ENCODE measurements at regions not wholly inside any gene's neighbourhood (a gene's known extent, or its start where the extent isn't known, plus 50 kb on each side); places are given as distances from the start of the nearest gene placed in this dataset.

DNA sequence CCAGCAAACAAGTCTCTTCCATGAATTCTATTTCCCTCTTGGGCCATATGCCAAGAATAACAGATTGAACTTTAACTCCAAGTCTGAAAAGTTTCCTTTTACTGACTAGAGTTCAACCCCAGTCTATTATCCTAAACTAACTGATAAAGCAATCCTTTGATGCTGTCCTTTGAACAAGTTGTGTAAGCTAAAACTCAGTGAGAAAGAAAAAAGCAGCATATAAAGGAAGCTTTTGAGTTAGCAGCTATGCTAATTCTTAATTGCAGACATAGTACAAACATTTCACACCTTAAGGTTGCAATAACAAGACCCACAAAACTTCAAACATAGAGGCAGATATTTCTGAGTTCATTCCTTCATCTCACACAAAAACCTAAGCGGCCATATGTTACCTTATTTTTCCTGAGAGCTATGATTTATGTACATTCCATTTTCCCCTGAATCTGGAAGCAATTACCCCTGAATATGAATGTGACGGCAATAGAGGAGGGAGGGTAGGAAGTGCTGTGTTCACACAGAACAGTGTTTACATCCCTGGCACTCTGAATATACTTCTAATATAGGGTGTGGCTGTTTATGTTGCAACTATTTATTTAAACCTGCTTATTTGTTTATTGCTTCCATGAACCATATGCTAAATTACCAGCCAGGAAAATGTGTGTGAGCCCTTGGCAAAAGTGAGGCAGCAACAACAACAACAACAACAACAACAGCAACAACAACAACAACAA, 180.6 kb downstream of the IRS1 start:
- DNase-seq = no peak

DNA sequence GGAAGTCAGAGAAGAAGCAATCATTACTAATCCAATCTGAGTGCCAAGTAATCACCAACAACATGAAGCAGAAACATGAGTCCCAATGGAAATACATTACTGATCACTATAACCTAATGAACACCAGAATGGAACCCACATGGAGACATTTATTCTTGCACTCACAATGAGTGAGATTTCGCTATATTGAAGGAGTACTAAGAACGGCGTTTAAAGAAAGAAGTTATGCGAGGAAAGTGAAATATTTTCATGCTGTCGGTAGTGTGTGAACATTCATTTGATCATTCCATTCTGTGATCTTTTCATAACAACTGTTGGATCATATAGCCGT, 181.1 kb downstream of the IRS1 start:
- DNase-seq = no peak

DNA sequence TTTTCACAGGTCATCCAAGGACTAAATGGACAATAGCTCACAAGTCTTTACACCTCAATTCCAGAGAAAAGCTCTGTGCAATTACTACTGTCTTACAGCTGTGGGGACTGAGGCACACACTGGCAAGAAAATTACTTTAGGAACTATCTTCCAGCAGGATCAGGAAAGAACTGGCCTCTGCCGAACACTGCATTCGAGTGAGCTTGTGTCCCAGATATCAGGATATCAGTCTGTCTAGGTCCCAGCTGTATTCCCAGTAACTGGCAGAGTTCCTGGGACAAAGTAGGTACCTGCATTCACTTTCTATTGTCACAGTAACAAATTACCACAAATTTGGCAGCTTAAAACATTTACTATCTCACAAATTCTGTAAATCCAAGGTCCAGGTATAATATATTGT, 183.7 kb downstream of the IRS1 start:
- DNase-seq = no peak

DNA sequence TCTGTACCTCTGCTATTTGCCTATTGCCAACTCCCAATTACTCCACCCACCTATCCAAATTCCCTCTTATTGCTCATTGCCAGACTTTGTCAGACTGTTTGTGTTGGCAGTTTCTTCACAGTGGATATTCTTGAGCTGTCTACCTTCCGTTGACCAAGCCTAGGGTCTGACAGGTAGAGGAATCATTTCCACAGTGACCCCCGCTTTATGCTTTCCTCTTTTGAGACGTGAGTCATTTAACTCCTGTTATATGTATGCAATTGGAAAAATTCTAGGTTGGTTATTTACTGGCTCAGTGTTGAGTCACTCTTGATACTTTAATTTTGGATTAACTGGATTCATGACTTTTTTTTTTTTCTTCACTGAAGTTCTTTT, 187.7 kb downstream of the IRS1 start:
- DNase-seq = no peak

DNA sequence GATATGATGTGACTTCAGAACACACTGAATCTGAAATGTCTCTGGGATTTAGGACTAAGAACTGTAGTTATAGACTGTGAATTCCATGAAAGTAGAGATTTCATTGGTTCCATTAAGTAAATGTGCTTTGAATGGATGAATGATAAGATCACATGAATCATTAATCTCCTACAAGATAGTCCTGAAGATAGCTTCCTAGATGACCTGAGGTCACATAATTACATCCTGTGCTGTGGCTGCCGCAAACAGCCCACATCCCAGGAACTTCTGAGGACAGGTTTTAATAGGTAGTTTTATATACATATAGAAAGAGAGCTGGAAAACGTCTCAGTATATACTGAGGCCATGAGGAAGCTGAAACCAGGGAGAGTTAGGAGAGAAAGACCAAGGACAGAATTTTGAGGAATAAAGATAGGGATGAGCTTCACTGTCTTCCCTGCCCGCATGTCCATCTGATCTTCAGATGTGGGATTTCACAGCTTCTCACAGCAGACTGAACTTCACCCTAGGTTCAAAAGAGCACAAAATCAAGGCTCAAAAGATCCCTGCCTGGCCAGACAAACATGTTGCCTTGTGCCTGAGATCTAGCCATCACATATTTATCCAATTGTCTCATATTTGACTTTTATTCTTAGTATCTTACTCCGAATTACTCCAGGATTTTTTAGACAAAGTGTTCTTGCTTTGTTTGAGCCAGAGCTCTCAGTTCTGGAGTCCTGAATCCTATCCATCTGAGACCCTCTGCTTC, 188.2 kb downstream of the IRS1 start:
- DNase-seq = no peak

DNA sequence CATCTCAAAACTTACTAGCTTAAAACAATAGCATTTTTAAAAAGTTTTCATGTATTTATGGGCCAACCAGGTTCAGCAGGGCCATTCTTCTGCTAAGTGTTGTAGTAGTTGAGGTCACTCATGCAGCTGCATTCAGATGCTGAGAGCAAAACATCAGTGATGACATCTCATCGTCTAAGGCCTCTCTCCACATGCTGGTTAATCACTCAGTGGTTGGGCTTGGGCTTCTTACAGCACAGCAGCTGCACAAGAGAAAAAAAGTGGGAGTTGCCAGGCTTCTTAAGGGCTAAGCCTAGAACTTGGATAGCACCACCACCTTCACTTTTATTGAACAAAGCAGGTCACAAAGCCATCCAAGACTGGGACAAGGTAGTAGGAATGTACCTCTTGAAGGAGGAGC, 190.3 kb downstream of the IRS1 start:
- no peak for DNase-seq

DNA sequence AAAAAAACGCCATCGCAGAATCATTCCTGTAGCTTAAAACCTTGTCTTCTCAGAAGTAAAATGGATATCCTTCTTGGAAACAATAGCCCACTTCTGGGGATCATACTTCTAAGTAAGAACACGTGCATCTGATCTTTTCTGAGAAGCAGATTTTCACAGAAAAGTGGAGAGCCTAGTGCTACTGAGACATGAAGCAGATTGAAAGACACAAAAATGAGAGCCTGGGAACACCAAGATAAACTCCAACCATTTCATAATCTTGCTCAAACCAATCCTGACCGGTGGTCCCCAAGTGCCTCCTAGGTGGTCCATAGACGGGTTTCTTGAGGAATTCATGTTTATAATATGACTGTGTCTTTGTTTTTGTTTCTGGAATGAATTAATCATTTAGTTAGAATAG, 191.2 kb downstream of the IRS1 start:
- DNase-seq = no peak

DNA sequence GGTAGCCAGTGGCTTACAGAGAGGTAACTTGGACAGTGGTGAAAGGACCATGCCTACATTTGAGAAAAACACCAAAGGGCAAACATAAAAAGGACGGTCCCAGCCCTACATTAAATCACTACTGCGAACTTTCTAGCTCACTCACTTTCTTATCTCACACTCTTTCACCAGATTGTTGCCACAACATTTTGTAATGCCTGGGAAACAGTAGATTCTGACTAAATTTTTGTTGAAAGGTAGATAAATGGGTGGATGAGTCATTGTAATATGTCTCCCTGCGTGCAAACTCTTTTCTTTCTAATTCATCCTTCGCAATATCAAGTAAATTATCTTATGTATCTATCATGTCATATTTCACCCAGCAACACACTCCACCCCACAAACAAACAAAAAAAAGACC, 192.2 kb downstream of the IRS1 start:
- DNase-seq = no peak

DNA sequence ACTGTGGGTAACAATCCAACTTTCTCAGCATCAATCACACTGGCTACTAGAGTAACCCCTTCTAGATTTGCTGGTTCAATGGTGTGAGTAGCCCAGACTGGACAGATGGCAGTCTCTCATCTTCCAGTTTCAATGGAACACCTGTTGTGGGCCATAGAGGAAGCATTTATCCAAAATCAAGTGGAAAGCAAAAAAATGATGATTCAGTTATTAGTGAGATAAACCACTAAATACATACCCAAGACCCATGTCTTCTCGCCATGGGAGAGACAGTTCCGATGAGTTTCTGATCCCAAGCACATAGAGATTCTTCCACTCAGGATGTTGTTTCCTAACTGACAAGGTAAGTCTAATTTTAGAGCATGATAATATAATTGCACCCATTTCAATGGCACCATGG, 194.0 kb downstream of the IRS1 start:
- no peak for DNase-seq

DNA sequence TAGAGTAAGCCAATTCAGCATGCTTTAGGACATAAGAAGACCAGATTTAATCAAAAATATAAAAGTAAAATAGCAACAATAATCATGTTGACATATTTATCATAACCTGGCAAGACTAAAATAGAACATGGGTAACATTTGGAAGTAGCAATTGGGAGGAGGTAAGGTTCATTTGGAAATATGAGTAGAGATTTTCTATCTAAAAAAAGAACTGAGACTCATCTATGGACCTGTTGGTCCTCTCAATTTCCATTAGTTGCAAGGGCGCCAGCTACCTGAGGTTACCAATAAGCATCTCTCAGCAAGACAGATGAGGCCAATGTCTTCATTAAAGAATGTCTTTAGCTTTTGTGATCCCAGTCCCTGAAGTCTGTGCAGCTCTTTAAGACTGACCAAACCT, 196.0 kb downstream of the IRS1 start:
- DNase-seq = no peak

DNA sequence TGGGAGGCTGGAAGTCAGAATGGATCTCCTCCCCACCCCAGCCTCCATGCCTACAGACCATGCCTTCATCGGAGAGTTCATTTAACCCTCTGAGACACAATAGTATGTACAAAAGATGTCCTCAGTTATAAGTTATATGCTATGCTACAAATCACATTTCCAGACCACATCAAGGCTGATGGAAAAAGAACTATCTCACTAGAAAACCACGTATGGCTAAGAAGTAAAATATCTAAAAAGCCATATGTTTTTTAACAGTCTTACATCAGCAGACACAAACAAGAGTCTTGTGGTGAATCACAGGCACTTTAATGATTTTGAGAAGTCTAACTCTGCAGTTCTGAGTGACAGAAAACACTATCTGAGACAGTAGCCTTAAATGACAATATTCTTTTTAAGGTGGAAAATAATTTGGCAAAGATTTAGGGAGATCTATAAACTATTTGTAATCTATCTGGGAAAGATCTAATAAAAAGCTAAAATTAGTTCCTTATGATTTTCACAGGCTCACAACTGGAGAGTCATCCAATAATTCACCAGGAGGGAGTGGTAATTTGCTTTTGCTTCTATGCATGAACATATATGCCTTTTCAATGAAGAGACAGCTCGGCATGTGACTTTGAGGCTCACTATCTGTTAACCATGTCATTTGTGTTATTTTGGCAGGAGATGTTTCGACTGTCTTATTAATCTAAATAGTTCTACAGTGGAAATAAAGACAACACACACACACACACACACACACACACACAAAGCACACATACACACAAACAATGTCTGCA, 197.5 kb downstream of the IRS1 start:
- no peak for DNase-seq

DNA sequence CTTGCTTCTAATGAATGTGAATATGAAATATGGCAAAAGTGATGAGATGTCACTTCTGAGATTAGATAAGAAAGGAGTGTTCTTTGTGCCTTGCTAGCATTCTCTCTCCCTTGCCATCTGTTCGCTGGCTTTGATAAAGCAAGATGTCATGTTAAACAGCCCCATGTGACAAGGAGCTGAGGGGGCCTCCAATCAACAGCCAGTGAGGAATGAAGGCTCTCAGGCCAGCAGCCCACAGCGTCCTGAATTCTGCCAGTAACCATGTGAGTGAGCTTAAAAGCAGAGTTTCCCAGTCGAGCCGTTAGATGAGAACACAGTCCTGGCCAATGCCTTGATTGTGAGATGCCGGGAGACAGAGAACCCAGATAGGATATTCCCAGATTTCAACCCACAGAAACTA, 198.8 kb downstream of the IRS1 start:
- DNase-seq = no peak

DNA sequence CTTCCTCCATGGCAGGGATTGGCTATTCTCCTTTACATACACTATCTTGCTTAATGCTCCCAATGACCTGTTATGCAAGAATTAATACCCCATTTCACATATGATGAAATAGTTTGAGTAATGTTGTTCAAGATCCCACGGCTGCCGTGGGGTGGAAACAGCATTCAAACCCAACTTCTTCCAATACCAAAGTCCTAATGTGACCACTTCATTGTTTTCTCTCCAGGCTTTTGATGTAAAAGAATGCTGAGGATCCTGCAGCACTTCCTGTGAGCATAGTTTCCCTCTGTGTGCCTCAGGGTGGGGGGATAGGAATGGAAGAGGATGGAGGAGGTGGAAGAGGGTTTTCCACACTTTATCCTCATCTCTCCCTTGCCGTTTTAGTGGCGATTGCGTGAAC, 199.4 kb downstream of the IRS1 start:
- DNase-seq = no peak

DNA sequence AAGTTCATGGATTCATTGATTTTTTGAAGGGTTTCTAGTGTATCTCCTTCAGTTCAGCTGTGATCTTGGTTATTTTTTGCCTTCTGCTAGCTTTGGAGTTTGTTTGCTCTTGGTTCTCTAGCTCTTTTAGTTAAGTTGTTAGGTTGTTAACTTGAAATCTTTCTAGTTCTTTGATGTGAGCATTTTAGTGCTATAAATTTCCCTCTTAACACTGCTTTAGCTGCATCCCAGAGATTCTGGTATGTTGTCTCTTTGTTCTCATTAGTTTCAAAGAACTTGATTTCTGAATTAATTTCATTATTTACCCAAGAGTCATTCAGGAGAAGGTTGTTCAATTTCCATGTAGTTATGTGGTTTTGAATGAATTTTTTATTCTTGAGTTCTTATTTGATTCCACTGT, 210.6 kb downstream of the IRS1 start:
- DNase-seq = no peak

DNA sequence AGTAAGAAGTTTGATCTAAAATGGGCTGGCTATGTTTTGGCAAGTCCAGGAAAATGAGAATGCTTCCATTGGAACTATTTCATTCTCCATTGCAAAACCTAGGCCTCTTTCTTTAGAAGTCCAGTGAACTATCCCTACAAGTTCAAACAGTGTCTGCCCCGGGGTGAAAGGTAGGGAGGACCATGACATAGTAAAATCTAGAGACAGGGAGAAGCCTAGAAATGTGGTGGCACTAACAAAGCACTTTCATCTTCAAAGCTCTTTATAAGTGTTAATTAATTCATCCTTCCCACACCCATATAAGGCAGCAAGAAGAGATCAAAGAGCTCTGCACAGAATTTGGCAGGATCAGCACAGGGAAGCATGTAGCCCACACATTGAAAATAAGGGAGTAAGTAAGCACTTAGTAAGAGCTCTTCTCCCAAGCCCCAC, 214.5 kb downstream of the IRS1 start:
- DNase-seq = no peak

DNA sequence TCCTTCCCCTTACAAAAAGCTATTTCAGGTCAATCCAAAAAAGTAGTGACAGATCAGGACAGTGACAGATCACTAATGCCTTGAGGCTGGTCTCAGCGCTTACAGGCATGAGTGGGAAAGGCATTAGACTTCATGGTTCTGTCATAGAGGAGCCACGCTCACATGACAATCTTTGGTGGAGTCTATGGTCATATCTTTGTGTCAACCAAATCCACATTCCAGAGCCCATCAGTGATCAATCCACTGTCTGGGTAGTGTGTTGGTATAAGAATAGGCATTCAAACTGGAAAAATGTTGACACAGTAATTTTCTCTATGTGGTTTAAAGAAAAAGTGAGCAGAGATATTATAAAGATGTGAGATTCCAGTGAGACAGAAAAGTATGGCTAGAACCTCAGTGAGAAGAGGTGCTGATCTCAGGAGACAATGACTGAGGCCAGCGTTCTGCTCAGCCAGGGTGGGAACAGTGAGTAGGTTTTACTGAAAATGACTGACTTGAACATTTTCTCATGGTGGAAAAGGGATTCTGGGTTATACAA, 215.0 kb downstream of the IRS1 start:
- no peak for DNase-seq

DNA sequence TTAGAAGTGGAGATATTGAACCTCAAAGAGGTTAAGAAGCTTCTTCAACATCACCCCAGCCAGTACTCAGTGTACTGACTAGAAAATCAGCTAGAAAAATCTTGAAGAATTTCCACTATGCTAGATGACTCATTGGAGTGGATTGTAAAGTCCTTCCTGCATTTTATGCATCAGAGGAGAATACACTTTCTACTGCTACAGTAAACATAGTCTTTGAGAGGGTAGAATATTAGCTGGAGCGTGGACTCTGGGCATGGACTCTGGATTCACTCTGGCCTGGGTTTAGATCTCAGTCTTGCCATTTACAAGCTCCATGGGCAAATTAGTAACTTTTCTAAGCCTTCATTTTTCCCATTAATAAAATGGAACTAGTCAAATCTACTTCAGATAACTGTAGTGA, 215.9 kb downstream of the IRS1 start:
- DNase-seq = no peak

DNA sequence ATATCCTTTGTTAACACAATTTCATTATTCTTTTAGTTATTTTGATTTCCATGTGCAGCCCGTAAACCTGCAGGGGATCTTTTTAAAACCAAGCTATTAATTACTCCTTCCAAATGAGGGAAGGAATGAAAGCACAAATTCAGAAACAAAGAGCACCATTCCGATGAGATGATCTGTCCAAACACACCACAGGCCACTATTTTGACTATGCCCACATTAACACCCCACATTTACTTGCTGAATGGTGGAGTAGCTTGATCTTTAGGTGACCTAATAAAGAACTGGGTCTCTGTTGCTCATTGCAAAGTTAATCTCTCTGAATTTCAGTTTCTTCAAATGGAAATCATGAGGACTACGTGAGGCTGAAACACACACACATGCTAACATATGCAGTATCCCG, 218.0 kb downstream of the IRS1 start:
- DNase-seq = no peak

DNA sequence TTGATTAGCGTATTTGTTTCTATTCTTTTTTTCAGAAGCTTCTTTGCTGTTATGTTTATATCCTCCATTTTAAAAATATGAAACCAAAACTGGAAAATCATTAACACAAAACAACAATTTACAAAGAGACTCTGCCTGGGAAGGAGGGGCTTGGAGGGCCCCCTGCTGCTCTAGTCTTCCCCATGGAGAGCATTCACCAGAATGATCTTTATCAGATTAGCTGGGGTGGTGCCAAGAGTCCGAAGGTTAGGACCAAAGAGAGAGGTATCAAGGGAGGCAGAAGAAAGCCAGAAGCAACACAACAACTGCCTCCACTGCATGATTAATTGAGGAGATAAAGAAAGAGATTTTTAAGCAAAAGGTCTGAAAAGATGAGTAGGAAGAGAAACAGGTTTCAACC, 218.6 kb downstream of the IRS1 start:
- no peak for DNase-seq

DNA sequence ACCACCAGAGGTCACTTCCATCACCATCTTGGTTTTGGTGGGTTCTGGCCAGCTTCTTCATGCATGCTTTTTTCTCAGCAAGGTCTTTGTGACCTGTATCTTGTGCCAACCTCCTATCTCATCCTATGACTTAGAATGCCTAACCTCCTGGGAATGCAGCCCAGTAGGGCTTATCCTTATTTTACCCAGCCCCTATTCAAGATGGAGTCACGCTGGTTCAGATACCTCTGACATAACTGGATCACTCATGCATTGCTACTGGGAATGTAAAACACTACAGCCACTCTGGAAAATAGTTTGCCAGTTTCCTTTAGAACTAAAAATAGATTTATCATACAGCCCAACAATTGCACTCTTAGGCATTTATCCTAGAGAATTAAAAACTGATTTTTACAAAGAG, 219.2 kb downstream of the IRS1 start:
- DNase-seq = no peak

DNA sequence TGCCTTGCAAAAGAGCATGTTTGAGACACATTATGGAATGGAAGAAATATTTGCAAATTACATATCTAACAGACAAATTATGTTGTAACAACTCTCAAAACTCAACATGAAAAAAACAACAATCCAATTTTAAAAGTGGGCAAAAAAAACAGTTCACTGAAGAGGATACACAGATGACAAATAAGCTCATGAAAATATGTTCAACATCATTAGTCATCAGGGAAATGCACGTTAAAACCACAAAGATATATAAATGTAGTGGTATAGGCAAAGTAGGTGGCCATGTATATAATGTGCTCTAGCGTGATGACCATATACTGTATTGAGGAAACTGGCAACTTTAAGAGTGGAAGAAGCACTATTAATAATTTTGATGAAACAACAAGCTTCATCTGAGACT, 220.1 kb downstream of the IRS1 start:
- DNase-seq = no peak

DNA sequence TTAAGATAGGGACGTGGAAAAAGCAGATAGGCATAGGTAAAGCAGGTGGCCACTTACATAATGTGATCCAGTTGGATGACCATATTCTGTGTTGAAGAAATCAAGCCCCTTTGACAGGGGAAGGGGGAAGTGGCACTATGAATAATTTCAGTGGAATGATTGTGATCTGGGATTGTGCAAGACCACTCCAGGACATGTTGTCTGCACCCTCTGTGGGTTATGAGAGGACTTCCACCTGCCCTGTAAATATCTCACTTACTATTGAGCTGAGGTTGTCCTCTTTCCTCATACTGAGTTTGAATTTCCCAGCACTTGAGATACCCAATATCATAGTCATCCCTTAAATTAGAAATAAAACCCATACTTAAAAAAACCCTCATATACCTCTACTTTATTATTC, 220.7 kb downstream of the IRS1 start:
- no peak for DNase-seq

DNA sequence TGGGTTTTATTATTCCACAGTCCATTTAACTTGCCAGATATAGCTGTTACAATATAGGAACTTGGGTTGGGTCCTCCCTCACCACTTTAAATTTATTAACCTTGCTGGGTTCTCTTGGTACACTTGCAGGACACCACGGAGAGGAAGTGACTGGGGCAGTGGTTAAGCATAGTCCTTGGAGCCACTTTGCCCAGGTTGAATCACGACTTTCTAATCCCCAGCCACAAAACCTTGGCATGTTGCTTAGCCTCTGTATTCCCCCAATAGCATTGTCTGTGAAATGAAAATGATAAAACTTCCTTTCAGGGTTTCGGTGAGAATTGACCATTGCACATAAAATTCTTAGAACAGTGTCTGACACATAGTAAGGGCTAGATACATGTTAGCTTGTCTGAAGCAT, 221.2 kb downstream of the IRS1 start:
- DNase-seq = no peak

DNA sequence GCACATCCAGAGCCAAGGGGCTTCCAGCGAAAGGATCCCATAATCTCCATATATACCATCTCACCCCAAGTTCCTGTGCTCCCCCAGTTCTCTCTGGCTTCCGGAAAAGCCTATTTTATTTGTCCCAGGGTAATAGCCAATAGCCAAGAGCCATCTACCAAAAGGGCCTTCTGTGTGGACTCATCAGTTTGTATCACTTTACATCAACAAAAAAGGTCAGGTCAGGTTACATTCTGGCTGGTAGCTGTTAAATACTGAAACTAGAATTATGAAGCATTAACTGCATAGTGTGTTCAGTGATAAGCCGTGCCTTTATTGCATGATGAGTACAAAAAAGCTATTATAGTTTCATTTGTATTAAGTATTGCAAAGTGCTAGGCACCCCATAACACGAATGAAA, 223.7 kb downstream of the IRS1 start:
- no peak for DNase-seq

Measured in cerebellar nuclear complex (tissue), 1 donor.